Activated CD4-positive, alpha-beta T cell treated with anti-CD3 and anti-CD28 coated beads for 4 hours (primary cell): ENCODE measurements at regions not wholly inside any gene's neighbourhood (a gene's known extent, or its start where the extent isn't known, plus 50 kb on each side); places are given as distances from the start of the nearest gene placed in this dataset.
"Not testable (repeated sequence)": the region's sequence is repeated elsewhere in the genome, so short reads cannot be mapped to it uniquely, and the experiment has no call there.

Experiments
- DNase-seq, 2 donors: peaks; one replicate each; pipeline ENCODE4 v3.0.0-alpha.2; 2020

GRCh38 chr22:48515571-48516200 lies 1312.0 kb downstream of the BRD1 start:
- DNase-seq, result no peak

- DNase-seq, result no peak
Observed at GRCh38 chr22:48513929-48514328, 1313.7 kb downstream of the BRD1 start.

GRCh38 chr22:48513446-48513845 lies 1314.2 kb downstream of the BRD1 start:
- no peak for DNase-seq

GRCh38 chr22:48511781-48512327 lies 1315.8 kb downstream of the BRD1 start:
- no peak for DNase-seq

- DNase-seq, result no peak
Observed at GRCh38 chr22:48511211-48511610, 1316.5 kb downstream of the BRD1 start.

- no peak for DNase-seq
Observed at GRCh38 chr22:48510599-48510998, 1317.1 kb downstream of the BRD1 start.

- DNase-seq, result no peak
Observed at GRCh38 chr22:48507595-48508350, 1319.9 kb downstream of the BRD1 start.

GRCh38 chr22:48507171-48507570 lies 1320.5 kb downstream of the BRD1 start:
- DNase-seq, result no peak

- no peak for DNase-seq
Observed at GRCh38 chr22:48506506-48507145, 1321.0 kb downstream of the BRD1 start.

GRCh38 chr22:48505891-48506290 lies 1321.8 kb downstream of the BRD1 start:
- DNase-seq, result no peak

GRCh38 chr22:48504519-48505140 lies 1323.0 kb downstream of the BRD1 start:
- no peak for DNase-seq

GRCh38 chr22:48503876-48504275 lies 1323.8 kb downstream of the BRD1 start:
- DNase-seq, result no peak

GRCh38 chr22:48503035-48503625 lies 1324.5 kb downstream of the BRD1 start:
- DNase-seq, result no peak

GRCh38 chr22:48501231-48501750 lies 1326.4 kb downstream of the BRD1 start:
- no peak for DNase-seq

GRCh38 chr22:48500471-48501230 lies 1327.0 kb downstream of the BRD1 start:
- DNase-seq, result no peak

- no peak for DNase-seq
Observed at GRCh38 chr22:48499456-48500425, 1327.9 kb downstream of the BRD1 start.

GRCh38 chr22:48498526-48499331 lies 1328.9 kb downstream of the BRD1 start:
- no peak for DNase-seq

GRCh38 chr22:48497743-48498520 lies 1329.7 kb downstream of the BRD1 start:
- not testable (repeated sequence) for DNase-seq
